WTC11 (cell line): ENCODE measurements at regions not wholly inside any gene's neighbourhood (a gene's known extent, or its start where the extent isn't known, plus 50 kb on each side); places are given as distances from the start of the nearest gene placed in this dataset.

ENCODE experiments used
- CREB1 ChIP-seq: sonication (generic); formaldehyde crosslinking; IDR thresholded peaks from 2 replicates; pipeline ENCODE4 v1.8.0; 2023; ENCODE audit warnings: mild to moderate bottlenecking, missing genetic modification reagents
- CTCF ChIP-seq: fragments of 200-600 bp; IDR thresholded peaks from 2 replicates; pipeline ENCODE4 v1.8.0; 2022; ENCODE audit warnings: antibody characterized with exemption
- EMX1 ChIP-seq: fragments of 250-450 bp; sonication (Bioruptor Pico); IDR thresholded peaks from 2 replicates; pipeline ENCODE4 v1.8.0; 2021; ENCODE audit warnings: mild to moderate bottlenecking
- FOXP4 ChIP-seq: sonication (generic); formaldehyde crosslinking; IDR thresholded peaks from 2 replicates; pipeline ENCODE4 v1.8.0; 2022; ENCODE audit warnings: mild to moderate bottlenecking, missing genetic modification reagents
- MXD4 ChIP-seq: fragments of 250-450 bp; sonication (Bioruptor Pico); IDR thresholded peaks from 2 replicates; pipeline ENCODE4 v1.8.0; 2021; ENCODE audit warnings: mild to moderate bottlenecking, moderate library complexity, borderline replicate concordance
- NFYB ChIP-seq: sonication (generic); formaldehyde crosslinking; conservative IDR thresholded peaks from 2 replicates; pipeline ENCODE4 v1.8.0; 2022; ENCODE audit warnings: low read depth, missing genetic modification reagents
- USF2 ChIP-seq: sonication (generic); formaldehyde crosslinking; IDR thresholded peaks from 2 replicates; pipeline ENCODE4 v1.8.1; 2023; ENCODE audit warnings: mild to moderate bottlenecking, missing genetic modification reagents, moderate library complexity
- ZBTB21 ChIP-seq: sonication (generic); formaldehyde crosslinking; IDR thresholded peaks from 2 replicates; pipeline ENCODE4 v1.8.1; 2023; ENCODE audit warnings: mild to moderate bottlenecking, missing genetic modification reagents, borderline replicate concordance

- TF ChIP-seq CTCF (no peak), USF2 (no peak), ZBTB21 (no peak), EMX1 (CRISPR knock-in tag) (no peak), MXD4 (no peak), CREB1 (no peak), NFYB (CRISPR knock-in tag) (no peak), FOXP4 (CRISPR knock-in tag) (no peak)
Observed at GRCh38 chr11:98561252-98561651, 459.5 kb upstream of the CNTN5 start.
